GM20000 (cell line): ENCODE measurements at regions not wholly inside any gene's neighbourhood (a gene's known extent, or its start where the extent isn't known, plus 50 kb on each side); places are given as distances from the start of the nearest gene placed in this dataset.

Experiments
- DNase-seq: peaks from one replicate; pipeline ENCODE4 v3.0.0; 2012; ENCODE audit warnings: low spot score
- CTCF ChIP-seq: IDR thresholded peaks from 2 replicates; pipeline ENCODE4 v1.5.1; 2012; ENCODE audit warnings: mild to moderate bottlenecking, control low read depth; ENCODE audit errors: extremely low read depth, missing control alignments

- no peak for TF ChIP-seq CTCF
- DNase-seq: no peak
Measured at GRCh38 chr1:239678181-239678580, 291.8 kb downstream of the CHRM3 start.

- no peak for DNase-seq
- no peak for TF ChIP-seq CTCF
Measured at GRCh38 chr1:239682046-239682445, 295.7 kb downstream of the CHRM3 start.

GRCh38 chr1:239682960-239683359, 296.6 kb downstream of the CHRM3 start:
- TF ChIP-seq CTCF: no peak

GRCh38 chr1:239686386-239686785, 300.0 kb downstream of the CHRM3 start:
- no peak for DNase-seq
- TF ChIP-seq CTCF: no peak

More at GRCh38 chr1:239682960-239683359, 296.6 kb downstream of the CHRM3 start:
- no peak for DNase-seq

GRCh38 chr1:239696317-239696716, 309.9 kb downstream of the CHRM3 start:
- no peak for DNase-seq
- TF ChIP-seq CTCF: no peak

- TF ChIP-seq CTCF: no peak
- no peak for DNase-seq
Measured at GRCh38 chr1:239700667-239701066, 314.3 kb downstream of the CHRM3 start.

GRCh38 chr1:239703075-239703474, 316.7 kb downstream of the CHRM3 start:
- no peak for TF ChIP-seq CTCF

More at GRCh38 chr1:239703075-239703474, 316.7 kb downstream of the CHRM3 start:
- DNase-seq: no peak
